ENCODE measurements at regions not wholly inside any gene's neighbourhood (a gene's known extent, or its start where the extent isn't known, plus 50 kb on each side); places are given as distances from the start of the nearest gene placed in this dataset.

- TF ChIP-seq, protein P1, sequence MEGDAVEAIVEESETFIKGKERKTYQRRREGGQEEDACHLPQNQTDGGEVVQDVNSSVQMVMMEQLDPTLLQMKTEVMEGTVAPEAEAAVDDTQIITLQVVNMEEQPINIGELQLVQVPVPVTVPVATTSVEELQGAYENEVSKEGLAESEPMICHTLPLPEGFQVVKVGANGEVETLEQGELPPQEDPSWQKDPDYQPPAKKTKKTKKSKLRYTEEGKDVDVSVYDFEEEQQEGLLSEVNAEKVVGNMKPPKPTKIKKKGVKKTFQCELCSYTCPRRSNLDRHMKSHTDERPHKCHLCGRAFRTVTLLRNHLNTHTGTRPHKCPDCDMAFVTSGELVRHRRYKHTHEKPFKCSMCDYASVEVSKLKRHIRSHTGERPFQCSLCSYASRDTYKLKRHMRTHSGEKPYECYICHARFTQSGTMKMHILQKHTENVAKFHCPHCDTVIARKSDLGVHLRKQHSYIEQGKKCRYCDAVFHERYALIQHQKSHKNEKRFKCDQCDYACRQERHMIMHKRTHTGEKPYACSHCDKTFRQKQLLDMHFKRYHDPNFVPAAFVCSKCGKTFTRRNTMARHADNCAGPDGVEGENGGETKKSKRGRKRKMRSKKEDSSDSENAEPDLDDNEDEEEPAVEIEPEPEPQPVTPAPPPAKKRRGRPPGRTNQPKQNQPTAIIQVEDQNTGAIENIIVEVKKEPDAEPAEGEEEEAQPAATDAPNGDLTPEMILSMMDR (conservative IDR thresholded peaks at IDR 0.05): no peak
- TF ChIP-seq ZFX (IDR thresholded peaks at IDR 0.05): no peak
Observed at GRCh38 chr6:145227593-145227992, 507.7 kb downstream of the EPM2A start.

Data from C4-2B (cell line).